Upper lobe of right lung (tissue), 1 donor: ENCODE measurements at regions not wholly inside any gene's neighbourhood (a gene's known extent, or its start where the extent isn't known, plus 50 kb on each side); places are given as distances from the start of the nearest gene placed in this dataset.

Experiments used
- ATAC-seq: fragments of 200-7000 bp; cut with Tn5 transposase; one replicate; pipeline ENCODE4 v1.9.1; 2020; ENCODE audit warnings: mild to moderate bottlenecking, moderate library complexity
- DNase-seq: peaks from one replicate; pipeline ENCODE4 v3.0.0-alpha.2; 2020
- H3K27ac ChIP-seq: fragments of 200-600 bp; one replicate; pipeline ENCODE4 v1.8.0; 2022
- H3K27me3 ChIP-seq: fragments of 200-600 bp; one replicate; pipeline ENCODE4 v1.8.0; 2022; ENCODE audit warnings: mild to moderate bottlenecking
- H3K36me3 ChIP-seq: fragments of 200-600 bp; one replicate; pipeline ENCODE4 v1.8.0; 2022
- H3K4me1 ChIP-seq: fragments of 200-600 bp; one replicate; pipeline ENCODE4 v1.8.0; 2022
- H3K4me3 ChIP-seq: fragments of 200-600 bp; one replicate; pipeline ENCODE4 v1.8.0; 2022; ENCODE audit warnings: mild to moderate bottlenecking
- H3K9me3 ChIP-seq: fragments of 200-600 bp; one replicate; pipeline ENCODE4 v1.8.0; 2022
- CTCF ChIP-seq: fragments of 200-600 bp; IDR thresholded peaks from one replicate; pipeline ENCODE4 v1.8.0; 2022; ENCODE audit warnings: antibody characterized with exemption
- intact Hi-C: fragments of 100-400 bp; cut with DNase I; formaldehyde crosslinking; loops from one replicate; pipeline ENCODE4 v1.11.0; 2022
- donor health status: DM: no; HTN: yes; CAD: no; lungs with severe emphysema.

GRCh38 chr11:30131535-30131934, 99.3 kb upstream of the FSHB start:
- ATAC-seq (no peak), DNase-seq (no peak)
- H3K27me3 ChIP-seq = peaks cover 4% of the 10 kb centered on the region
- intact Hi-C loops = no loop called here
- H3K4me1 ChIP-seq = no peaks in the 10 kb centered on the region
- TF ChIP-seq CTCF = no peak
- no peaks in the 10 kb centered on the region for H3K9me3 ChIP-seq
- no peaks in the 10 kb centered on the region for H3K36me3 ChIP-seq
- H3K27ac ChIP-seq = no peak overlapping the region
- H3K4me3 ChIP-seq = no peak overlapping the region

GRCh38 chr11:30133281-30133680, 97.5 kb upstream of the FSHB start:
- ATAC-seq (no peak), DNase-seq (no peak)
- no peaks in the 10 kb centered on the region for H3K4me1 ChIP-seq
- no peak overlapping the region for H3K27ac ChIP-seq
- no peaks in the 10 kb centered on the region for H3K36me3 ChIP-seq
- no peak overlapping the region for H3K4me3 ChIP-seq
- no peak for TF ChIP-seq CTCF
- H3K9me3 ChIP-seq = no peaks in the 10 kb centered on the region
- intact Hi-C loops = no loop called here
- H3K27me3 ChIP-seq = no peaks in the 10 kb centered on the region

- Histone ChIP-seq H3K27me3 (no peaks in the 10 kb centered on the region), H3K36me3 (no peaks in the 10 kb centered on the region), H3K27ac (no peak overlapping the region), H3K4me3 (no peak overlapping the region), H3K4me1 (no peaks in the 10 kb centered on the region), H3K9me3 (no peaks in the 10 kb centered on the region)
- DNase-seq = no peak
- peak; percentile 68 for ATAC-seq
- intact Hi-C loops = no loop called here
- peak; percentile 77 for TF ChIP-seq CTCF
Measured at GRCh38 chr11:30143098-30143705, 87.6 kb upstream of the FSHB start.

- Histone ChIP-seq H3K4me3 (no peak overlapping the region), H3K27me3 (no peaks in the 10 kb centered on the region), H3K9me3 (no peaks in the 10 kb centered on the region), H3K27ac (no peak overlapping the region), H3K36me3 (no peaks in the 10 kb centered on the region), H3K4me1 (no peaks in the 10 kb centered on the region)
- no peak for TF ChIP-seq CTCF
- no peak for ATAC-seq
- no peak for DNase-seq
- intact Hi-C loops = no loop called here
Measured at GRCh38 chr11:30147293-30147692, 83.5 kb upstream of the FSHB start.

GRCh38 chr11:30149998-30150397, 80.8 kb upstream of the FSHB start:
- Histone ChIP-seq H3K9me3 (no peaks in the 10 kb centered on the region), H3K27ac (no peak overlapping the region), H3K4me3 (no peak overlapping the region), H3K36me3 (no peaks in the 10 kb centered on the region), H3K27me3 (no peaks in the 10 kb centered on the region), H3K4me1 (no peaks in the 10 kb centered on the region)
- DNase-seq (no peak), ATAC-seq (no peak)
- TF ChIP-seq CTCF = no peak
- intact Hi-C loops = no loop called here

- intact Hi-C loops = no loop called here
- no peaks in the 10 kb centered on the region for H3K36me3 ChIP-seq
- no peak for TF ChIP-seq CTCF
- no peaks in the 10 kb centered on the region for H3K9me3 ChIP-seq
- no peak overlapping the region for H3K27ac ChIP-seq
- ATAC-seq = no peak
- H3K27me3 ChIP-seq = no peaks in the 10 kb centered on the region
- H3K4me1 ChIP-seq = no peaks in the 10 kb centered on the region
- no peak overlapping the region for H3K4me3 ChIP-seq
- no peak for DNase-seq
Measured at GRCh38 chr11:30150425-30150824, 80.4 kb upstream of the FSHB start.
